Mesothelial cell of epicardium (in vitro differentiated cells): ENCODE measurements at regions not wholly inside any gene's neighbourhood (a gene's known extent, or its start where the extent isn't known, plus 50 kb on each side); places are given as distances from the start of the nearest gene placed in this dataset.

Experiments used
- DNase-seq, 2 experiments: peaks; one replicate each; pipeline ENCODE4 v3.0.0; 2021; ENCODE audit warnings: low spot score in 2 of 2; ENCODE audit not compliant: unreplicated experiment in 2 of 2
- H3K27ac Mint-ChIP-seq: 2 replicates; pipeline ENCODE4 v1.8.0; 2021; ENCODE audit warnings: mixed read lengths
- H3K27me3 Mint-ChIP-seq: 2 replicates; pipeline ENCODE4 v1.8.0; 2021; ENCODE audit warnings: low read depth, mixed read lengths
- H3K36me3 Mint-ChIP-seq: 2 replicates; pipeline ENCODE4 v1.8.0; 2021; ENCODE audit warnings: mixed read lengths
- H3K4me1 Mint-ChIP-seq: 2 replicates; pipeline ENCODE4 v1.8.0; 2021; ENCODE audit warnings: mixed read lengths
- H3K4me3 Mint-ChIP-seq: 2 replicates; pipeline ENCODE4 v1.8.0; 2021; ENCODE audit warnings: mild to moderate bottlenecking, moderate library complexity, mixed read lengths
- H3K9me3 Mint-ChIP-seq: 2 replicates; pipeline ENCODE4 v1.8.0; 2021; ENCODE audit warnings: mixed read lengths
- TF ChIP-seq, protein P1 (sequence below): fragments of 200-600 bp; sonication (generic); IDR thresholded peaks from one replicate; pipeline ENCODE4 v1.5.0; 2021; ENCODE audit warnings: antibody characterized with exemption; ENCODE audit not compliant: unreplicated experiment

DNA sequence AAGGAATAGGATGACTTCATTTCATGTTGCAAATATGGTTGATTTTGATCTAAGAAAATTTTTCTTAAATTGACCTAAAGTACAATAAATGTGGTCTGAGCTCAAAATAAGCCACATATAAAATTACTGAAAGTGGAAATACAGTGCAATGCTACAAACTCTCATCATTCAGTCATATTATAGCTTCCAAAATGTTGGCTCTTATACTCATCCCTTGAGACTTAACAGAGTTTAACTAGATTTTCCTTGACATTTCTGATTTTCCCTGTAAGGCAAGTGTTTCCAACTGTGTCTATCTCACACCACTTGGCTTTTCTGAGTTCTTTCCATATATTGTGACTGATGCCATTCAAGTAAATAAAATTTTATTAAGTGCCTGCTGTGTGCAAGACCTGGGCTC is 123.7 kb upstream of the NTF3 start:
- H3K9me3 Mint-ChIP-seq = peaks cover 1% of the 10 kb centered on the region
- no peaks in the 10 kb centered on the region for H3K36me3 Mint-ChIP-seq
- DNase-seq = no peak
- TF ChIP-seq, protein P1, sequence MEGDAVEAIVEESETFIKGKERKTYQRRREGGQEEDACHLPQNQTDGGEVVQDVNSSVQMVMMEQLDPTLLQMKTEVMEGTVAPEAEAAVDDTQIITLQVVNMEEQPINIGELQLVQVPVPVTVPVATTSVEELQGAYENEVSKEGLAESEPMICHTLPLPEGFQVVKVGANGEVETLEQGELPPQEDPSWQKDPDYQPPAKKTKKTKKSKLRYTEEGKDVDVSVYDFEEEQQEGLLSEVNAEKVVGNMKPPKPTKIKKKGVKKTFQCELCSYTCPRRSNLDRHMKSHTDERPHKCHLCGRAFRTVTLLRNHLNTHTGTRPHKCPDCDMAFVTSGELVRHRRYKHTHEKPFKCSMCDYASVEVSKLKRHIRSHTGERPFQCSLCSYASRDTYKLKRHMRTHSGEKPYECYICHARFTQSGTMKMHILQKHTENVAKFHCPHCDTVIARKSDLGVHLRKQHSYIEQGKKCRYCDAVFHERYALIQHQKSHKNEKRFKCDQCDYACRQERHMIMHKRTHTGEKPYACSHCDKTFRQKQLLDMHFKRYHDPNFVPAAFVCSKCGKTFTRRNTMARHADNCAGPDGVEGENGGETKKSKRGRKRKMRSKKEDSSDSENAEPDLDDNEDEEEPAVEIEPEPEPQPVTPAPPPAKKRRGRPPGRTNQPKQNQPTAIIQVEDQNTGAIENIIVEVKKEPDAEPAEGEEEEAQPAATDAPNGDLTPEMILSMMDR = no peak
- no peak overlapping the region for H3K4me3 Mint-ChIP-seq
- no peak overlapping the region for H3K27ac Mint-ChIP-seq
- peaks cover 26% of the 10 kb centered on the region for H3K27me3 Mint-ChIP-seq
- peaks cover 16% of the 10 kb centered on the region for H3K4me1 Mint-ChIP-seq

DNA sequence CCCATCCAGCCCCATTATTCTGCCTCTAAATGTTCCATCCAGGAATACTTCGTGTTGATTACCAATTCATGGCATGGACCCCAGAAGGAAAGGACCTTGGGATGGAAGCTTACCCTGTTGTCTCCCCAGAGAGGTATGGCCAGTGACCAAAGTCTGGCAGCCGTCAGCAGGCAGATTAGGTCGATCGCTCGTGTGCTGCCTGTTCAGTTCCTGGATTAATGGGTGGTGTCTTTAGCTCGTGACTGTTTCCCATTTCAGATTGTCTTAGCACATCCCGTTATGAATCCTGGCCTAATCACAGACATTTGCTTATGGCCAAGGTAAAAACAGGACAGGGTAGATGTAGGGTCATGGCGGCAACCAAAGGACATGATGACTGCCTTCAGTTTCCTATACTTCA is 122.9 kb upstream of the NTF3 start:
- H3K4me1 Mint-ChIP-seq = peaks cover 16% of the 10 kb centered on the region
- H3K9me3 Mint-ChIP-seq = peaks cover 4% of the 10 kb centered on the region
- no peaks in the 10 kb centered on the region for H3K36me3 Mint-ChIP-seq

DNA sequence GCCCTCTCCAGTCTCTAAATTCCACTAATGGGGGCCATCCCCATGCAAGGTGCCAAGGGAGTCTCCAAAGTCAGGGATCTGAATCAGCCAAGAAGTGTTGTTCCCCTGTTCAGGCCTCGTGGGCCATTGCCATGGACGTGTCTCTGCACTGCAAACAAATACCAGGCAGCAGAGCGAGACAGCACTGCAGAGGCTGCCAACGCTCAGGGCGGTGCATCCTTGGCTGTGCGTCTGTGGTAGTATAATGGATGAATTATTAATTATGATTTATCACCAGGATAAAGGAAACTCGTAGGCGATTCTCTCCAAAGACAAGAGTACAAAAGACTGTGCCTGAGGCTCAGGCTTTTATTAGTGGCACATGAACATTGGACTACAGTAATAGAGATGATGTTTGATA is 122.3 kb upstream of the NTF3 start:
- H3K27ac Mint-ChIP-seq = no peak overlapping the region
- H3K4me3 Mint-ChIP-seq = no peak overlapping the region

More for the DNA sequence above, 122.9 kb upstream of the NTF3 start:
- TF ChIP-seq, protein P1 = no peak
- peaks cover 26% of the 10 kb centered on the region for H3K27me3 Mint-ChIP-seq
- H3K4me3 Mint-ChIP-seq = no peak overlapping the region
- no peak for DNase-seq
- no peak overlapping the region for H3K27ac Mint-ChIP-seq

DNA sequence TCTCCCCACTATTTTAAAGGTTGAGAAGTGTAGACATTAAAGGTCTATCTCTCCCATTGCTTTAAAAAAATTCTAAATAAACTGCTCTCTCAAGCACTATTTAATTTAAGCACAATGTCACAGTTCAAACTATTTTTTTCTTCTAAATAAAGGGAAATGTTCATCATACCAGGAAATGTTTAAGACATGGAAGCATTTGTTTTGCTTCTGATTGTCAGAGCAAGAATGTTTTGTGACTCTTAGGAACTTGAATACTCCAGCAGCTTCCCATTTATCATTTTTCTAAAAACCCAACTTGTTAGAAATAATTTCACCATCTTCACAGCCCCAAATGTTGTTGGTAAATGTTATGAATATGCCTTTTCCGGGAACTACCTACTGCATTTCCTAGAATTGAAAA is 121.8 kb upstream of the NTF3 start:
- no peak overlapping the region for H3K27ac Mint-ChIP-seq
- no peak overlapping the region for H3K4me3 Mint-ChIP-seq
- H3K4me1 Mint-ChIP-seq = peaks cover 8% of the 10 kb centered on the region
- no peak for DNase-seq
- no peaks in the 10 kb centered on the region for H3K36me3 Mint-ChIP-seq
- peaks cover 25% of the 10 kb centered on the region for H3K27me3 Mint-ChIP-seq
- TF ChIP-seq, protein P1 = no peak
- peaks cover 13% of the 10 kb centered on the region for H3K9me3 Mint-ChIP-seq

More for the DNA sequence above, 122.3 kb upstream of the NTF3 start:
- Mint-ChIP-seq H3K4me1 (peaks cover 13% of the 10 kb centered on the region), H3K9me3 (peaks cover 10% of the 10 kb centered on the region), H3K27me3 (peaks cover 25% of the 10 kb centered on the region), H3K36me3 (no peaks in the 10 kb centered on the region)
- TF ChIP-seq, protein P1 = no peak
- DNase-seq = no peak

DNA sequence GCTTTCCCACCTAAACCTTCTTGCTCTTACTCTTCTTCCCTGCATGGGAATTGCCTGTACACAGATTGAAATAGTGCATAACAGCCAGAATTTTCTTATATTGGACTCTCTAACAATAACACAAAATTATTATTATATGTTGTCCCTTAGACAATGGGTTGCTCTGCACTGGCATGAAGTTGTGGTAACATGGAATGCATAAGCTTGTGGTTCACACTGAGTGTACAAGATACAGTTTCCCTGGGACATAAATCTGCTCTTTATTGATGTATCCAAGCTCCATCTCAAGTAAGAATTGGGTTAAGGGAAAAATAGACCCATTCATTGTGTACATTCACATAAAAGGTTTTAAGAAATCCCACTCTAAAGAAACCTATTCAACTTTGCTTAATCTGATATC is 114.4 kb upstream of the NTF3 start:
- DNase-seq = no peak
- TF ChIP-seq, protein P1 = no peak
- Mint-ChIP-seq H3K27me3 (peaks cover 9% of the 10 kb centered on the region), H3K36me3 (no peaks in the 10 kb centered on the region), H3K9me3 (peaks cover 52% of the 10 kb centered on the region), H3K4me1 (no peaks in the 10 kb centered on the region), H3K27ac (no peak overlapping the region), H3K4me3 (no peak overlapping the region)

DNA sequence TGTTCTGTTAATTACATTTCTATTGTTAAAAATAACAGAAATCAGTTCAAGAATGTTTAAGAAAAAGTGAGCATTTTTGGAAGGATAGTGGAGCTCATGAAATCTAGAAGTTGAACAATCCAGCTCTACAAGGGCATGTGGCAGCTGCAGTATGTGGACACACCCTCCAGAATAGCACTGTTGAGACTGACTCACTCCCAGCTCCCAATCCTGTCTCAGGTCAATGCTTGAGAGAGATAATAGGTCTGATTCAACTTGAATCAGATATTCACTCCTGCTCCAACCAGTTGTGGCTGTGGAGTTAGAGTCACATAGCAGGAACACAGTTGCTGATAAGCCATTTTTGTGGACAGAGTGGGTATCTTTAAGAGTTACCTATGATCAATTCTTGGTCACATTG is 113.0 kb upstream of the NTF3 start:
- H3K27ac Mint-ChIP-seq = no peak overlapping the region
- TF ChIP-seq, protein P1 = no peak
- no peaks in the 10 kb centered on the region for H3K36me3 Mint-ChIP-seq
- H3K27me3 Mint-ChIP-seq = peaks cover 16% of the 10 kb centered on the region
- H3K9me3 Mint-ChIP-seq = peaks cover 59% of the 10 kb centered on the region
- DNase-seq = no peak
- no peaks in the 10 kb centered on the region for H3K4me1 Mint-ChIP-seq
- H3K4me3 Mint-ChIP-seq = no peak overlapping the region
